Lower lobe of right lung (tissue), 2 donors: ENCODE measurements at regions not wholly inside any gene's neighbourhood (a gene's known extent, or its start where the extent isn't known, plus 50 kb on each side); places are given as distances from the start of the nearest gene placed in this dataset.

ENCODE experiments used
- ATAC-seq, 2 donors: fragments of 200-7000 bp; cut with Tn5 transposase; one replicate each; pipeline ENCODE4 v1.9.1; 2020 to 2022; ENCODE audit warnings: mild to moderate bottlenecking in 2 of 2, moderate library complexity in 2 of 2
- DNase-seq: peaks from one replicate; pipeline ENCODE4 v3.0.0-alpha.2; 2020
- H3K27ac ChIP-seq: fragments of 200-600 bp; one replicate; pipeline ENCODE4 v1.8.0; 2022
- H3K27me3 ChIP-seq: fragments of 200-600 bp; one replicate; pipeline ENCODE4 v1.8.0; 2022; ENCODE audit warnings: low read depth
- H3K36me3 ChIP-seq: fragments of 200-600 bp; one replicate; pipeline ENCODE4 v1.8.0; 2022; ENCODE audit warnings: mild to moderate bottlenecking
- H3K4me1 ChIP-seq: fragments of 200-600 bp; one replicate; pipeline ENCODE4 v1.8.0; 2022
- H3K4me3 ChIP-seq: fragments of 200-600 bp; one replicate; pipeline ENCODE4 v1.8.0; 2022; ENCODE audit warnings: mild to moderate bottlenecking
- H3K9me3 ChIP-seq: fragments of 200-600 bp; one replicate; pipeline ENCODE4 v1.8.0; 2022
- intact Hi-C: fragments of 100-400 bp; cut with DNase I; formaldehyde crosslinking; loops from one replicate; pipeline ENCODE4 v1.11.0; 2022
- TF ChIP-seq, protein P1 (sequence below): fragments of 200-600 bp; IDR thresholded peaks from one replicate; pipeline ENCODE4 v1.8.0; 2022; ENCODE audit warnings: antibody characterized with exemption, mild to moderate bottlenecking
- donor health status: DM: no; HTN: yes; CAD: no; lungs with severe emphysema.

DNA sequence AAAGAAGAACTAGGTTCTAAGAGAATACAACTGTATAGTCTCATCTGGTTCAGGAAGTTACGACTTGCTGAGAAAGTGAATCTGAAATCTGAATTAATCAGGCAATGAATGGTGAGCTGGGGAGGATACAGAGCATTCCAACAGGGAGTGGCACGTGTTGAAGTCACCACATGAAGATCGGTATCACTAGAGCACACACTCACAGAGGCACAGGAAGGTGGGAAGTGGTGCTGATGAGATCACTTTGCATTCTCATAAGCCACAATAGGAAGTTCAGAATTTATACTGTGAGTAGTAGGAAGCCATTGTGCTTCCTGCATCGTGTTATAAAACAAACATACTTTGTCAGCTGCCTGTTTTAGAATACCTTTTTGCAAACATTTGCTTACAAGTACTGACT lies 615.0 kb upstream of the DDX18 start:
- DNase-seq (no peak), ATAC-seq (no peak)
- Histone ChIP-seq H3K4me3 (no peak overlapping the region), H3K4me1 (no peaks in the 10 kb centered on the region), H3K27me3 (no peaks in the 10 kb centered on the region), H3K27ac (no peak overlapping the region), H3K9me3 (no peaks in the 10 kb centered on the region), H3K36me3 (no peaks in the 10 kb centered on the region)
- intact Hi-C loops, result no loop called here
- TF ChIP-seq, protein P1, sequence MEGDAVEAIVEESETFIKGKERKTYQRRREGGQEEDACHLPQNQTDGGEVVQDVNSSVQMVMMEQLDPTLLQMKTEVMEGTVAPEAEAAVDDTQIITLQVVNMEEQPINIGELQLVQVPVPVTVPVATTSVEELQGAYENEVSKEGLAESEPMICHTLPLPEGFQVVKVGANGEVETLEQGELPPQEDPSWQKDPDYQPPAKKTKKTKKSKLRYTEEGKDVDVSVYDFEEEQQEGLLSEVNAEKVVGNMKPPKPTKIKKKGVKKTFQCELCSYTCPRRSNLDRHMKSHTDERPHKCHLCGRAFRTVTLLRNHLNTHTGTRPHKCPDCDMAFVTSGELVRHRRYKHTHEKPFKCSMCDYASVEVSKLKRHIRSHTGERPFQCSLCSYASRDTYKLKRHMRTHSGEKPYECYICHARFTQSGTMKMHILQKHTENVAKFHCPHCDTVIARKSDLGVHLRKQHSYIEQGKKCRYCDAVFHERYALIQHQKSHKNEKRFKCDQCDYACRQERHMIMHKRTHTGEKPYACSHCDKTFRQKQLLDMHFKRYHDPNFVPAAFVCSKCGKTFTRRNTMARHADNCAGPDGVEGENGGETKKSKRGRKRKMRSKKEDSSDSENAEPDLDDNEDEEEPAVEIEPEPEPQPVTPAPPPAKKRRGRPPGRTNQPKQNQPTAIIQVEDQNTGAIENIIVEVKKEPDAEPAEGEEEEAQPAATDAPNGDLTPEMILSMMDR, result no peak

DNA sequence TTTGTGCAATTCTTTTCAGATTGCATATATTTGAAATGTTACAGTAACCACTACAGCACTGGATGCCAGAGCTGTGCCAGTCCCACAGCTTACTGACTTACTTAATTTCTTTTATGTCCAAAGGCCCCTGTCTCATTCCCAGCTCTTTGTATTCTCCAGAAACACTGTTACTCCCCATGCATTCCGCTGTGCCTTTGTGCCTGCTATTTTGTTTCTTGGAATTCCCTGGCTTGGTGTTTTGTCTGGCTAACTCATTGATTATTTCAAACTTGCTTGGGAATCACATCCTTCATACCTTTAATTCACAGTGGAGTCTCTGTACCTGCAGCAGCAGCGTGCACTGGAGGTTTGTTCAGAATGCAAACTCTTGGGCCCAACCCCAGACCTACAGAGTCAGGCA lies 601.9 kb upstream of the DDX18 start:
- H3K4me3 ChIP-seq, result no peak overlapping the region
- no peaks in the 10 kb centered on the region for H3K9me3 ChIP-seq
- H3K27ac ChIP-seq, result no peak overlapping the region
- intact Hi-C loops, result no loop called here
- DNase-seq (no peak), ATAC-seq (no peak)
- TF ChIP-seq, protein P1, result no peak
- no peaks in the 10 kb centered on the region for H3K27me3 ChIP-seq
- H3K36me3 ChIP-seq, result no peaks in the 10 kb centered on the region
- no peaks in the 10 kb centered on the region for H3K4me1 ChIP-seq

DNA sequence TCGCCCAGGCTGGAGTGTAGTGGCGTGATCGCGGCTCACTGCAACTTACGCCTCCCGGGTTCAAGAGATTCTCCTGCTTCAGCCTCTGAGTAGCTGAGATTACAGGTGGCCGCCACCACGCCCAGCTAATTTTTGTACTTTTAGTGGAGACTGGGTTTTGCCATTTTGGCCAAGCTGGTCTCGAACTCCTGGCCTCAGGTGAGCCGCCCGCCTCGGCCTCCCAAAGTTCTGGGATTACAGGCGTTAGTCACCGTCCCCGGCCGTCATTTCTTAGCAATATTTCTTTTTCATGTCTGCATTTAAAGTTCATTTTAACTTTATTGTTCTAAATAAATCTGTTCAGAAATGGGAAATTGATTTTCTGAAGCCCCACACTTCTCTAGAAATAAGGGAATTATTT lies 597.3 kb upstream of the DDX18 start:
- H3K27ac ChIP-seq, result no peak overlapping the region
- ATAC-seq (no peak), DNase-seq (no peak)
- H3K4me1 ChIP-seq, result no peaks in the 10 kb centered on the region
- H3K36me3 ChIP-seq, result no peaks in the 10 kb centered on the region
- TF ChIP-seq, protein P1, result no peak
- intact Hi-C loops, result no loop called here
- no peaks in the 10 kb centered on the region for H3K27me3 ChIP-seq
- H3K9me3 ChIP-seq, result no peaks in the 10 kb centered on the region
- H3K4me3 ChIP-seq, result no peak overlapping the region

DNA sequence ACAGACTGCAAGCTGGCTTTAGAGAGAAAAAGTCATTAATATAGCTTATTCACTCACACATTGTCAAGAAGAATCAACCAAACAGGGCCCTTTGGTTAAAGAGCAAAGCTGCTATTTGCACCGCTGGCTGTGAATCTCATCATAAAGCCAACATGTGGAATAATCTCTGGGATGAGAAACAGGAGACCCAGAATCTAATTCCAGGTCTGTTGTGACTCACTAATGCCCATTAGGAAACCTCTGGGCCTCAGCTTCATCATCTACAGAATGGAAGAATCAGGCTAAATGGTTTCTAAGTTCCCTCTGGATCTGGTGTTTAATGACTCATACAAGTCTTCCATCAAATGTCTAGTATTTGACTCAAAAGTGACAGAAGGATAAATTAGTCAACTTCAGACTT lies 591.7 kb upstream of the DDX18 start:
- H3K27ac ChIP-seq, result no peak overlapping the region
- ATAC-seq (no peak), DNase-seq (no peak)
- TF ChIP-seq, protein P1, result no peak
- H3K9me3 ChIP-seq, result no peaks in the 10 kb centered on the region
- no peaks in the 10 kb centered on the region for H3K27me3 ChIP-seq
- H3K4me3 ChIP-seq, result no peak overlapping the region
- intact Hi-C loops, result no loop called here
- H3K36me3 ChIP-seq, result no peaks in the 10 kb centered on the region
- no peaks in the 10 kb centered on the region for H3K4me1 ChIP-seq

DNA sequence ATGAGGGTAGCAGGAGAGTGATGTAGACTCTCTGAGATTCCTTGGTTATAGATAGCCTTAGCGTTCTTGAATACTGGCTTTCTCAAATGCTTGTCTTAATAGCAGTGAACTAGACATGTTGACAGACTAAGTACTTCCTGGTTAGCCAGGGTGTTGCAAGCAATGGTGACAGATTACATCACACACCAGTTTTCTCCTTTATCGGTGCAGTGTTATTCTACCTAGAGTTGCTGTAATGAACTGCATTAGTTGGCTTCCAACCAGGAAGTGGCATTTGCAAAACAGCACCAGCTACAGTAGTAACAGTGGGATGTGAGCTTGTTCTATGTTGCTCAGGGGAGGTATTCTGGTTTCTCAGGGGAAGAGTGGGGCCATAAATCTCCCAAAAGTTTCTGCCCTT lies 582.2 kb upstream of the DDX18 start:
- TF ChIP-seq, protein P1, result no peak
- ATAC-seq, result peak; percentile 52 to 69
- intact Hi-C loops, result no loop called here
- Histone ChIP-seq H3K9me3 (peaks cover 13% of the 10 kb centered on the region), H3K4me3 (no peak overlapping the region), H3K4me1 (no peaks in the 10 kb centered on the region), H3K27ac (no peak overlapping the region), H3K36me3 (no peaks in the 10 kb centered on the region), H3K27me3 (no peaks in the 10 kb centered on the region)
- no peak for DNase-seq

DNA sequence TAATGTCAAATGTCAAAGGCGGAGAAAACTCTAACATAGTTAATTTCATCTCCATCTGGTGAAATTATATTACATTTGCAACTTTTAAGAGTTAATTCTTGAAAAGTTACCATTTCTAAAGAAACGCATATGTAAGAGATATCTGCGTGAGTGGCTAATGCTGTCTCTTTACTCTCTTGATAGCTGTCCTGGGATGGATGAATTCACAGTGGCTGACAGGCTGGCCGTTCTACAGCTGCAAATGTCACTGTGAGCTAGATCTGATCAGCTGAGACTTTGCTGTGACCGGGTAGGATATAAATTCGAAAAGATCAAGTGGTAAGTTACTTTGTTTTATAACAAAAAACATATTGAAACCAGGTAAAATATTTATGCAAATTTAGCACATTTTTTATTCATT lies 557.1 kb upstream of the DDX18 start:
- Histone ChIP-seq H3K4me1 (no peaks in the 10 kb centered on the region), H3K36me3 (no peaks in the 10 kb centered on the region), H3K9me3 (no peaks in the 10 kb centered on the region), H3K4me3 (no peak overlapping the region), H3K27ac (no peak overlapping the region), H3K27me3 (no peaks in the 10 kb centered on the region)
- TF ChIP-seq, protein P1, result no peak
- no peak for DNase-seq
- no peak for ATAC-seq
- intact Hi-C loops, result no loop called here
